HG03025 (cell line): ENCODE measurements at regions not wholly inside any gene's neighbourhood (a gene's known extent, or its start where the extent isn't known, plus 50 kb on each side); places are given as distances from the start of the nearest gene placed in this dataset.
"Not testable (repeated sequence)": the region's sequence is repeated elsewhere in the genome, so short reads cannot be mapped to it uniquely, and the experiment has no call there.

ENCODE experiments used
- ATAC-seq: cut with Tn5 transposase; IDR thresholded peaks from one replicate; pipeline ENCODE4 v1.9.1; 2021; ENCODE audit warnings: mild to moderate bottlenecking, moderate library complexity; ENCODE audit not compliant: unreplicated experiment, low FRiP score

- peak; percentile 53 for ATAC-seq
Measured at GRCh38 chr1:234962340-234962989, 166.2 kb downstream of the TOMM20 start.

GRCh38 chr1:234961456-234962339 is 166.9 kb downstream of the TOMM20 start:
- ATAC-seq: no peak

GRCh38 chr1:234960722-234961455 is 167.7 kb downstream of the TOMM20 start:
- no peak for ATAC-seq

GRCh38 chr1:234958706-234959657 is 169.7 kb downstream of the TOMM20 start:
- no peak for ATAC-seq

- no peak for ATAC-seq
Measured at GRCh38 chr1:234958066-234958705, 170.5 kb downstream of the TOMM20 start.

GRCh38 chr1:234957330-234958065 is 171.1 kb downstream of the TOMM20 start:
- ATAC-seq: no peak

- ATAC-seq: no peak
Measured at GRCh38 chr1:234956821-234957329, 171.8 kb downstream of the TOMM20 start.

- ATAC-seq: no peak
Measured at GRCh38 chr1:234955107-234955731, 173.4 kb downstream of the TOMM20 start.

- ATAC-seq: no peak
Measured at GRCh38 chr1:234954613-234955012, 174.0 kb downstream of the TOMM20 start.

GRCh38 chr1:234953655-234954405 is 174.8 kb downstream of the TOMM20 start:
- no peak for ATAC-seq

- ATAC-seq: no peak
Measured at GRCh38 chr1:234950598-234950997, 178.0 kb downstream of the TOMM20 start.

- not testable (repeated sequence) for ATAC-seq
Measured at GRCh38 chr1:234949528-234949927, 179.1 kb downstream of the TOMM20 start.

- ATAC-seq: no peak
Measured at GRCh38 chr1:234944439-234945344, 183.9 kb downstream of the TOMM20 start.

- ATAC-seq: no peak
Measured at GRCh38 chr1:234943836-234944402, 184.7 kb downstream of the TOMM20 start.

- ATAC-seq: no peak
Measured at GRCh38 chr1:234942879-234943506, 185.6 kb downstream of the TOMM20 start.

GRCh38 chr1:234942012-234942332 is 186.7 kb downstream of the TOMM20 start:
- ATAC-seq: no peak
